ENCODE measurements at regions not wholly inside any gene's neighbourhood (a gene's known extent, or its start where the extent isn't known, plus 50 kb on each side); places are given as distances from the start of the nearest gene placed in this dataset.

- Histone ChIP-seq H3K27ac (no peak overlapping the region), H3K36me3 (no peaks in the 10 kb centered on the region), H3K27me3 (replicated peaks in 1 of 7) (no peaks in the 10 kb centered on the region), H3K4me1 (no peaks in the 10 kb centered on the region), H3K9me3 (no peaks in the 10 kb centered on the region), H3K4me3 (no peak overlapping the region)
- DNase-seq, result no peak
- no peak for TF ChIP-seq POLR2A (IDR thresholded peaks at IDR 0.05)
- no peak for TF ChIP-seq POLR2AphosphoS5 (IDR thresholded peaks at IDR 0.05)
- TF ChIP-seq, protein P1, sequence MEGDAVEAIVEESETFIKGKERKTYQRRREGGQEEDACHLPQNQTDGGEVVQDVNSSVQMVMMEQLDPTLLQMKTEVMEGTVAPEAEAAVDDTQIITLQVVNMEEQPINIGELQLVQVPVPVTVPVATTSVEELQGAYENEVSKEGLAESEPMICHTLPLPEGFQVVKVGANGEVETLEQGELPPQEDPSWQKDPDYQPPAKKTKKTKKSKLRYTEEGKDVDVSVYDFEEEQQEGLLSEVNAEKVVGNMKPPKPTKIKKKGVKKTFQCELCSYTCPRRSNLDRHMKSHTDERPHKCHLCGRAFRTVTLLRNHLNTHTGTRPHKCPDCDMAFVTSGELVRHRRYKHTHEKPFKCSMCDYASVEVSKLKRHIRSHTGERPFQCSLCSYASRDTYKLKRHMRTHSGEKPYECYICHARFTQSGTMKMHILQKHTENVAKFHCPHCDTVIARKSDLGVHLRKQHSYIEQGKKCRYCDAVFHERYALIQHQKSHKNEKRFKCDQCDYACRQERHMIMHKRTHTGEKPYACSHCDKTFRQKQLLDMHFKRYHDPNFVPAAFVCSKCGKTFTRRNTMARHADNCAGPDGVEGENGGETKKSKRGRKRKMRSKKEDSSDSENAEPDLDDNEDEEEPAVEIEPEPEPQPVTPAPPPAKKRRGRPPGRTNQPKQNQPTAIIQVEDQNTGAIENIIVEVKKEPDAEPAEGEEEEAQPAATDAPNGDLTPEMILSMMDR (IDR thresholded peaks at IDR 0.05 in 8 of 11, conservative IDR thresholded peaks at IDR 0.05 in 3 of 11), result no peak
- intact Hi-C loops (cut with DNase I; ENCODE audit: low total_unique reads), result no loop called here
Observed at GRCh38 chr3:34239875-34240274, 441.4 kb downstream of the PDCD6IP start.

DNA sequence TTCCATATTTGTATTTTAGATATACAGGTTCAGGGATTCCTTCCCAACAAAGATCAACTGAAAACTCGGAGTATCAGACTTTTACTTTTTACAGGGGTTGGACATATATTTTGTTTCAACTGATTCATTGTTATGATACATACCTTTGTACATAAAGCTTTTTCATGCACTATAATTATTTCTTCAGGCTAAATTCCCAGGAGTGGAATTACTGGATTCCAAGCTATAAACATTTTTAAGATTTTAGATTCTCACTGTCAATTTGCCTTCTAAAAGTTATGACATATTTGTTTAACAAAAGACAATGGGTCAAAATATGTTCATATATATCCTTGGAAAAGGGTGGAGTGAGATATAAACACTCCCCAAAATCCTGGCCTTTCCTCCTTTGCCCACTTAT is 449.0 kb downstream of the PDCD6IP start:
- intact Hi-C loops (cut with DNase I; ENCODE audit: low total_unique reads), result no loop called here
- H3K27ac ChIP-seq, result no peak overlapping the region
- no peaks in the 10 kb centered on the region for H3K4me1 ChIP-seq
- H3K9me3 ChIP-seq, result no peaks in the 10 kb centered on the region
- no peaks in the 10 kb centered on the region for H3K27me3 ChIP-seq (replicated peaks in 1 of 7)
- TF ChIP-seq POLR2AphosphoS5 (IDR thresholded peaks at IDR 0.05) (no peak), POLR2A (IDR thresholded peaks at IDR 0.05) (no peak)
- TF ChIP-seq, protein P1 (IDR thresholded peaks at IDR 0.05 in 8 of 11, conservative IDR thresholded peaks at IDR 0.05 in 3 of 11), result no peak
- H3K4me3 ChIP-seq, result no peak overlapping the region
- no peak for DNase-seq
- WGBS, 5 donors, result 67 to 93% (median 88%) methylated on average over 1 of the region's 1 CpG
- no peaks in the 10 kb centered on the region for H3K36me3 ChIP-seq

DNA sequence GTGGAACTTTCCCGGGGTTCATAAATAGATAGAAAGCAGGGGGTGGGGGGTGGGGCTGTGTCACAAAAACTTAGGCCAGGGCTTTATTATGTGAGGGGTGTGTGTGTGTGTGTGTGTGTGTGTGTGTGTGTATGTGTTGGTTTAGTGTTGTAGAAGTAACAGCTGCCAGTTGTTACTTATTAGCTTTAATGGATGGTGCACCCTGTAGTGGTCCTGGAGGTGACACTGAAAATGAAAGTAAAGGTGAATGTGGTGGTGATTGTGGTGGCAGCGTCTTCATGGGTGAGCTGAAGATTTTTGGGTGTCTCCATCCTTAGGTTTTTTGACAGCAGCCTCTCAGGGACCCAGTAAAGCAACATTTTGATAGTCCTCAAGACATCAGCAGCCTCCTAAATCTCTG is 449.9 kb downstream of the PDCD6IP start:
- DNase-seq, result no peak
- Histone ChIP-seq H3K27ac (no peak overlapping the region), H3K9me3 (no peaks in the 10 kb centered on the region), H3K27me3 (replicated peaks in 1 of 7) (no peaks in the 10 kb centered on the region), H3K36me3 (no peaks in the 10 kb centered on the region), H3K4me3 (no peak overlapping the region), H3K4me1 (no peaks in the 10 kb centered on the region)
- intact Hi-C loops (cut with DNase I; ENCODE audit: low total_unique reads), result no loop called here
- WGBS, 5 donors, result 69 to 80% (median 75%) methylated on average over 2 of the region's 2 CpGs
- TF ChIP-seq POLR2AphosphoS5 (IDR thresholded peaks at IDR 0.05) (no peak), POLR2A (IDR thresholded peaks at IDR 0.05) (no peak)
- TF ChIP-seq, protein P1 (IDR thresholded peaks at IDR 0.05 in 8 of 11, conservative IDR thresholded peaks at IDR 0.05 in 3 of 11), result no peak

- H3K4me1 ChIP-seq, result no peaks in the 10 kb centered on the region
- 82 to 95% (median 88%) methylated on average over 2 of the region's 2 CpGs for whole genome bisulfite sequencing, 5 donors
- no peaks in the 10 kb centered on the region for H3K9me3 ChIP-seq
- intact Hi-C loops (cut with DNase I; ENCODE audit: low total_unique reads), result no loop called here
- DNase-seq, result no peak
- no peaks in the 10 kb centered on the region for H3K36me3 ChIP-seq
- H3K4me3 ChIP-seq, result no peak overlapping the region
- no peak overlapping the region for H3K27ac ChIP-seq
- no peak for TF ChIP-seq POLR2AphosphoS5 (IDR thresholded peaks at IDR 0.05)
- no peaks in the 10 kb centered on the region for H3K27me3 ChIP-seq (replicated peaks in 1 of 7)
Observed at GRCh38 chr3:34254285-34254684, 455.9 kb downstream of the PDCD6IP start.

DNA sequence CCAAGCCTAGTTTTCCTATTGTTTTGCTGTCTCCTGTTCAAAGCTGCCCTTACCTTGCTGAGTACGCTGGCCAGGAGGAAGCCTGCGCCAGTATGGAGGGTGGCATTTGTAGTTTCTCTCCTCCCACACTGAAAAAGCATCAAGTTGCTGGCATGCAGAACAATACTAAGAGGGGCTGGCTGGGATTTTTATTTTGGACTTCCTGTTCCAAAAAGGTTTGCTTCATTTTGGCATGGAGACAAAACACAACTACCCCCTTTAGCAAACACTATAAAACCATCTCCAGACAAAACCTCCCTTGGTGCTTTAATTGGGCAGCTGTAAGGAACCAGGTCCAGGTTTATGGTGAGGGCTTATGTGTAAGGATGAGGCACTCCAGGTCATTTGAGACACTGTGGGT is 457.6 kb downstream of the PDCD6IP start:
- no peak for DNase-seq
- no peaks in the 10 kb centered on the region for H3K9me3 ChIP-seq

More for the DNA sequence above, 457.6 kb downstream of the PDCD6IP start:
- Histone ChIP-seq H3K27ac (no peak overlapping the region), H3K4me3 (no peak overlapping the region), H3K36me3 (no peaks in the 10 kb centered on the region), H3K4me1 (no peaks in the 10 kb centered on the region), H3K27me3 (replicated peaks in 1 of 7) (no peaks in the 10 kb centered on the region)
- TF ChIP-seq POLR2AphosphoS5 (IDR thresholded peaks at IDR 0.05), result no peak
- intact Hi-C loops (cut with DNase I; ENCODE audit: low total_unique reads), result no loop called here
- WGBS, 5 donors, result 71 to 88% (median 79%) methylated on average over 2 of the region's 2 CpGs

Data from spleen (tissue), 11 donors.